SJCRH30 (cell line): ENCODE measurements at regions not wholly inside any gene's neighbourhood (a gene's known extent, or its start where the extent isn't known, plus 50 kb on each side); places are given as distances from the start of the nearest gene placed in this dataset.
"Not testable (repeated sequence)": the region's sequence is repeated elsewhere in the genome, so short reads cannot be mapped to it uniquely, and the experiment has no call there.

Experiments used
- DNase-seq, 2 experiments: peaks; one replicate each; pipeline ENCODE4 v3.0.0-alpha.2; 2015 to 2020
- H3K27ac ChIP-seq: fragments of 250-450 bp; sonication (Bioruptor Pico); 2 replicates; pipeline ENCODE4 v1.5.1; 2020; ENCODE audit warnings: mild to moderate bottlenecking, moderate library complexity
- H3K27me3 ChIP-seq: fragments of 250-450 bp; sonication (Bioruptor Pico); 2 replicates; pipeline ENCODE4 v1.5.1; 2020; ENCODE audit warnings: mild to moderate bottlenecking, moderate library complexity
- H3K36me3 ChIP-seq: fragments of 250-450 bp; sonication (Bioruptor Pico); 2 replicates; pipeline ENCODE4 v1.5.1; 2020; ENCODE audit warnings: mild to moderate bottlenecking, moderate library complexity
- H3K4me1 ChIP-seq: fragments of 250-450 bp; sonication (Bioruptor Pico); 2 replicates; pipeline ENCODE4 v1.5.1; 2020; ENCODE audit warnings: mild to moderate bottlenecking, moderate library complexity
- H3K4me3 ChIP-seq: fragments of 250-450 bp; sonication (Bioruptor Pico); 2 replicates; pipeline ENCODE4 v1.5.1; 2020; ENCODE audit warnings: mild to moderate bottlenecking, moderate library complexity
- H3K9me3 ChIP-seq: fragments of 250-450 bp; sonication (Bioruptor Pico); replicated peaks from 2 replicates; pipeline ENCODE4 v1.5.1; 2020; ENCODE audit warnings: mild to moderate bottlenecking, moderate library complexity

- Histone ChIP-seq H3K9me3 (no peaks in the 10 kb centered on the region), H3K4me1 (no peaks in the 10 kb centered on the region), H3K27me3 (no peaks in the 10 kb centered on the region), H3K4me3 (no peak overlapping the region), H3K36me3 (no peaks in the 10 kb centered on the region), H3K27ac (no peak overlapping the region)
- no peak for DNase-seq
These were observed 1628.7 kb downstream of the REEP3 start for GRCh38 chr10:65149878-65150277.

GRCh38 chr10:65166272-65166671 is 1645.1 kb downstream of the REEP3 start:
- Histone ChIP-seq H3K27ac (no peak overlapping the region), H3K9me3 (no peaks in the 10 kb centered on the region), H3K4me1 (no peaks in the 10 kb centered on the region), H3K36me3 (no peaks in the 10 kb centered on the region), H3K4me3 (no peak overlapping the region), H3K27me3 (no peaks in the 10 kb centered on the region)
- no peak for DNase-seq

GRCh38 chr10:65172249-65172648 is 1651.0 kb downstream of the REEP3 start:
- Histone ChIP-seq H3K27ac (no peak overlapping the region), H3K4me3 (no peak overlapping the region), H3K4me1 (no peaks in the 10 kb centered on the region), H3K27me3 (no peaks in the 10 kb centered on the region), H3K9me3 (no peaks in the 10 kb centered on the region), H3K36me3 (no peaks in the 10 kb centered on the region)
- DNase-seq = no peak

GRCh38 chr10:65176994-65177393 is 1655.8 kb downstream of the REEP3 start:
- H3K4me1 ChIP-seq = no peaks in the 10 kb centered on the region
- no peaks in the 10 kb centered on the region for H3K36me3 ChIP-seq
- H3K4me3 ChIP-seq = no peak overlapping the region
- no peaks in the 10 kb centered on the region for H3K9me3 ChIP-seq
- H3K27ac ChIP-seq = no peak overlapping the region
- no peaks in the 10 kb centered on the region for H3K27me3 ChIP-seq
- no peak for DNase-seq

GRCh38 chr10:65183236-65183635 is 1662.0 kb downstream of the REEP3 start:
- H3K4me1 ChIP-seq = no peaks in the 10 kb centered on the region
- no peaks in the 10 kb centered on the region for H3K9me3 ChIP-seq
- H3K36me3 ChIP-seq = no peaks in the 10 kb centered on the region
- H3K4me3 ChIP-seq = no peak overlapping the region
- H3K27ac ChIP-seq = no peak overlapping the region
- no peaks in the 10 kb centered on the region for H3K27me3 ChIP-seq
- no peak for DNase-seq

GRCh38 chr10:65186668-65187067 is 1665.5 kb downstream of the REEP3 start:
- not testable (repeated sequence) for H3K4me3 ChIP-seq, DNase-seq, H3K4me1 ChIP-seq, H3K36me3 ChIP-seq, H3K27me3 ChIP-seq, H3K9me3 ChIP-seq, H3K27ac ChIP-seq

- H3K4me1 ChIP-seq = no peaks in the 10 kb centered on the region
- no peak overlapping the region for H3K27ac ChIP-seq
- no peak overlapping the region for H3K4me3 ChIP-seq
- peak; percentile 8 to 9 for DNase-seq
- no peaks in the 10 kb centered on the region for H3K9me3 ChIP-seq
- no peaks in the 10 kb centered on the region for H3K27me3 ChIP-seq
- no peaks in the 10 kb centered on the region for H3K36me3 ChIP-seq
These were observed 1672.9 kb downstream of the REEP3 start for GRCh38 chr10:65194126-65194525.

- H3K36me3 ChIP-seq = no peaks in the 10 kb centered on the region
- DNase-seq = peak; percentile 5 to 32
- no peaks in the 10 kb centered on the region for H3K4me1 ChIP-seq
- H3K27ac ChIP-seq = no peak overlapping the region
- H3K4me3 ChIP-seq = no peak overlapping the region
- no peaks in the 10 kb centered on the region for H3K27me3 ChIP-seq
- no peaks in the 10 kb centered on the region for H3K9me3 ChIP-seq
These were observed 1673.4 kb downstream of the REEP3 start for GRCh38 chr10:65194555-65194954.

- H3K27ac ChIP-seq = no peak overlapping the region
- no peaks in the 10 kb centered on the region for H3K9me3 ChIP-seq
- H3K4me3 ChIP-seq = no peak overlapping the region
- H3K27me3 ChIP-seq = no peaks in the 10 kb centered on the region
- no peak for DNase-seq
- no peaks in the 10 kb centered on the region for H3K36me3 ChIP-seq
- H3K4me1 ChIP-seq = no peaks in the 10 kb centered on the region
These were observed 1674.9 kb downstream of the REEP3 start for GRCh38 chr10:65196111-65196510.

GRCh38 chr10:65197935-65198334 is 1676.7 kb downstream of the REEP3 start:
- no peak overlapping the region for H3K4me3 ChIP-seq
- H3K36me3 ChIP-seq = no peaks in the 10 kb centered on the region
- H3K27me3 ChIP-seq = no peaks in the 10 kb centered on the region
- H3K9me3 ChIP-seq = no peaks in the 10 kb centered on the region
- no peak for DNase-seq
- H3K4me1 ChIP-seq = no peaks in the 10 kb centered on the region
- H3K27ac ChIP-seq = no peak overlapping the region

GRCh38 chr10:65201491-65201890 is 1680.3 kb downstream of the REEP3 start:
- Histone ChIP-seq H3K4me1 (no peaks in the 10 kb centered on the region), H3K27me3 (no peaks in the 10 kb centered on the region), H3K9me3 (no peaks in the 10 kb centered on the region), H3K27ac (no peak overlapping the region), H3K36me3 (no peaks in the 10 kb centered on the region), H3K4me3 (no peak overlapping the region)
- DNase-seq = no peak

GRCh38 chr10:65204999-65205398 is 1683.8 kb downstream of the REEP3 start:
- Histone ChIP-seq H3K4me3 (no peak overlapping the region), H3K36me3 (no peaks in the 10 kb centered on the region), H3K4me1 (no peaks in the 10 kb centered on the region), H3K27me3 (no peaks in the 10 kb centered on the region), H3K27ac (no peak overlapping the region), H3K9me3 (no peaks in the 10 kb centered on the region)
- DNase-seq = no peak

- H3K4me1 ChIP-seq = no peaks in the 10 kb centered on the region
- no peak for DNase-seq
- no peaks in the 10 kb centered on the region for H3K27me3 ChIP-seq
- no peak overlapping the region for H3K27ac ChIP-seq
- no peaks in the 10 kb centered on the region for H3K36me3 ChIP-seq
- no peak overlapping the region for H3K4me3 ChIP-seq
- no peaks in the 10 kb centered on the region for H3K9me3 ChIP-seq
These were observed 1692.0 kb downstream of the REEP3 start for GRCh38 chr10:65213170-65213569.

- Histone ChIP-seq H3K9me3 (no peaks in the 10 kb centered on the region), H3K27me3 (no peaks in the 10 kb centered on the region), H3K4me1 (no peaks in the 10 kb centered on the region), H3K36me3 (no peaks in the 10 kb centered on the region), H3K27ac (no peak overlapping the region), H3K4me3 (no peak overlapping the region)
- DNase-seq = no peak
These were observed 1698.2 kb downstream of the REEP3 start for GRCh38 chr10:65219444-65219843.

GRCh38 chr10:65231148-65231547 is 1694.7 kb upstream of the LRRTM3 start:
- H3K36me3 ChIP-seq = no peaks in the 10 kb centered on the region
- H3K27me3 ChIP-seq = no peaks in the 10 kb centered on the region
- H3K27ac ChIP-seq = no peak overlapping the region
- peaks cover 9% of the 10 kb centered on the region for H3K4me1 ChIP-seq
- no peaks in the 10 kb centered on the region for H3K9me3 ChIP-seq
- no peak for DNase-seq
- H3K4me3 ChIP-seq = no peak overlapping the region

GRCh38 chr10:65234261-65234660 is 1691.6 kb upstream of the LRRTM3 start:
- Histone ChIP-seq H3K4me1 (peaks cover 9% of the 10 kb centered on the region), H3K27ac (peak overlapping the region; percentile 30), H3K27me3 (no peaks in the 10 kb centered on the region), H3K9me3 (no peaks in the 10 kb centered on the region), H3K4me3 (no peak overlapping the region), H3K36me3 (no peaks in the 10 kb centered on the region)
- DNase-seq = peak; percentile 77 to 89

- Histone ChIP-seq H3K4me3 (no peak overlapping the region), H3K27ac (no peak overlapping the region; the same call in 1 of the 2 replicates)
- no peak for DNase-seq
These were observed 1690.6 kb upstream of the LRRTM3 start for GRCh38 chr10:65235266-65235665.

More at GRCh38 chr10:65235266-65235665, 1690.6 kb upstream of the LRRTM3 start:
- no peaks in the 10 kb centered on the region for H3K9me3 ChIP-seq
- H3K36me3 ChIP-seq = no peaks in the 10 kb centered on the region
- peaks cover 6% of the 10 kb centered on the region for H3K4me1 ChIP-seq
- no peaks in the 10 kb centered on the region for H3K27me3 ChIP-seq
